Kasumi-1 (cell line): ENCODE measurements at regions not wholly inside any gene's neighbourhood (a gene's known extent, or its start where the extent isn't known, plus 50 kb on each side); places are given as distances from the start of the nearest gene placed in this dataset.

Experiments
- DNase-seq, 2 experiments: peaks; one replicate each; lab custom pipeline; 2025; lab: John Stamatoyannopoulos, UW

- DNase-seq, result no peak
Measured at GRCh38 chr2:198795419-198795818, 662.3 kb downstream of the SATB2 start.

- DNase-seq, result no peak
Measured at GRCh38 chr2:198791623-198792022, 666.1 kb downstream of the SATB2 start.

GRCh38 chr2:198788676-198789075, 669.1 kb downstream of the SATB2 start:
- DNase-seq, result no peak

GRCh38 chr2:198782734-198783133, 675.0 kb downstream of the SATB2 start:
- no peak for DNase-seq

GRCh38 chr2:198776616-198777406, 680.9 kb downstream of the SATB2 start:
- no peak for DNase-seq

GRCh38 chr2:198775737-198776136, 682.0 kb downstream of the SATB2 start:
- DNase-seq, result no peak

- no peak for DNase-seq
Measured at GRCh38 chr2:198774576-198774975, 683.2 kb downstream of the SATB2 start.

- no peak for DNase-seq
Measured at GRCh38 chr2:198767694-198768093, 690.0 kb downstream of the SATB2 start.

- no peak for DNase-seq
Measured at GRCh38 chr2:198763793-198764192, 693.9 kb downstream of the SATB2 start.

- no peak for DNase-seq
Measured at GRCh38 chr2:198762441-198762840, 695.3 kb downstream of the SATB2 start.

GRCh38 chr2:198757069-198757468, 700.7 kb downstream of the SATB2 start:
- DNase-seq, result no peak

GRCh38 chr2:198756166-198756565, 701.6 kb downstream of the SATB2 start:
- DNase-seq, result no peak

GRCh38 chr2:198753101-198753500, 704.6 kb downstream of the SATB2 start:
- DNase-seq, result no peak

- no peak for DNase-seq
Measured at GRCh38 chr2:198749364-198749763, 708.4 kb downstream of the SATB2 start.

GRCh38 chr2:198731842-198732399, 725.8 kb downstream of the SATB2 start:
- no peak for DNase-seq

GRCh38 chr2:198720266-198720665, 737.5 kb downstream of the SATB2 start:
- no peak for DNase-seq

- DNase-seq, result no peak
Measured at GRCh38 chr2:198717451-198717850, 740.3 kb downstream of the SATB2 start.

GRCh38 chr2:198715302-198715835, 742.4 kb downstream of the SATB2 start:
- DNase-seq, result no peak

- no peak for DNase-seq
Measured at GRCh38 chr2:198712485-198712884, 745.3 kb downstream of the SATB2 start.

GRCh38 chr2:198711484-198711883, 746.3 kb downstream of the SATB2 start:
- DNase-seq, result no peak

GRCh38 chr2:198710562-198710961, 747.2 kb downstream of the SATB2 start:
- no peak for DNase-seq

GRCh38 chr2:198706476-198707082, 751.2 kb downstream of the SATB2 start:
- no peak for DNase-seq

- DNase-seq, result no peak
Measured at GRCh38 chr2:198703281-198703680, 754.5 kb downstream of the SATB2 start.
